ENCODE measurements at regions not wholly inside any gene's neighbourhood (a gene's known extent, or its start where the extent isn't known, plus 50 kb on each side); places are given as distances from the start of the nearest gene placed in this dataset.

DNA sequence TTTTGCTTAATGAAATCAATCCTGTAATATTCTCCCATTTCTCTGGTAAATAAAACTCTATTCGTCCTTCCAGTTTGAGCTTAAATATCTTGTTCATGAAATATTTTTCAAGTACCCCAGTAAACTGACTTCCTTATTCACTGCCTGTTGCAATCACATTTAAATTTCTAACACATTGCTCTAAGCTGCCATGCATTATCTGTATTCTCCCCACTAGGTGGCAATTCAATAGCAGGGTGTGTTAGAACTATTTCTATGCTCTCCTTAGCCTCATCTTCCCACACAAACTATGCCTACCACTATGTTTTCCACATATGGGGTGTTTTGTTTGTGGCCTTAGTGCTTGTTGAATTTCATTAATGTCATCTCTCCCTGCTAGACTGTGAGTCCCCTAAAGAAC is 377.1 kb upstream of the HS3ST1 start:
- Histone ChIP-seq H3K9ac (ENCODE audit: low read depth, low read length) (no peak overlapping the region), H3K4me3 (ENCODE audit: low read length) (no peak overlapping the region), H3K36me3 (ENCODE audit: insufficient read depth, low read length) (no peaks in the 10 kb centered on the region), H3K9me3 (replicated peaks; ENCODE audit: low read length) (peaks cover 3% of the 10 kb centered on the region), H3K4me1 (ENCODE audit: control insufficient read depth, insufficient read depth, low read length) (no peaks in the 10 kb centered on the region), H3K4me2 (ENCODE audit: low read length) (no peak overlapping the region), H3K27me3 (ENCODE audit: control insufficient read depth, insufficient read depth, low read length) (no peaks in the 10 kb centered on the region)

DNA sequence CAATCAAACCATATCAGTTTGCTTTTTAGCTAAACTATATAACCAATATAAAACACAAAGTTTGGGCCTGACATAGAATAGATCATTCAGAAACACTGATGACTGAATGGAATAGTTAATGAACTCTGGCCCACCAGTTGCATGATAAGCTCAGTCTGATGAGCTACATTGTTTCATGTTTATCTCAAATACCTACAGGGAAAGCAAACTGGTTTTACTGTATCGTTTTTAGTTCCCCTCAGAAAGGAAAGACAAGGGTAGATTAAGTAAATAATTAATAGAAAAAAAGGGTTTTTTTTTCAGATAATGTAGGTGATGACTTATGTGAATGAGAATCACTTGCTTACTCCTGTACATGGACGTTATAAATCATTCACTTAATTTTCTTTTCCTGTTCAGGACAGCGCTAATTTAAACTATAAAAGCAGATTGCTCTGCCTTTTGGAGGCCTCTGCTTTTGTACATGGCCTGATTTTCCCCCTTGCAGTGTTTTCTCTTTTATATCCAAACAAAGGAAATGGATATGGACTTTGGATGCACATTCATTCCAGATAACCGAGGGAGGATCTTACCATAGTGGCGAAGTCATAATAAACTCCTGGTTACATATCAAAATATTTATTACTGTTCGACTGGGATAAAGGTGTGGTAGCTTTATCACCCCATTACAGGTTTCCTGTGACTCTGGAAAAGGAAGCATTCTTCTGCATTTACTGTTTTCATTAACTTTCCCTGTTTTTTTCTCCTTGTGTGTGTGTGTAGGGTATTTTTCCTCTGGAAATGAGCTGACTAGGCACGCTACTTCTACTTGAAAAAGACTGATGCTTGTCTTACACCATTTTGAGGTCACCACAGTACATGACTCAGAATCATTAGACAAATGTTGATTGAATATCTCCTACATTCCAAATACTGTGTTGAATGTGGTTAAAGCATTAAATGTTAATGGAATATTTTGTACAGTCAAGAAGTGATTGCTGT is 373.1 kb upstream of the HS3ST1 start:
- H3K4me1 ChIP-seq (ENCODE audit: control insufficient read depth, insufficient read depth, low read length): no peaks in the 10 kb centered on the region
- H3K27me3 ChIP-seq (ENCODE audit: control insufficient read depth, insufficient read depth, low read length): no peaks in the 10 kb centered on the region
- H3K4me2 ChIP-seq (ENCODE audit: low read length): no peak overlapping the region
- H3K36me3 ChIP-seq (ENCODE audit: insufficient read depth, low read length): no peaks in the 10 kb centered on the region
- H3K9ac ChIP-seq (ENCODE audit: low read depth, low read length): no peak overlapping the region
- H3K9me3 ChIP-seq (replicated peaks; ENCODE audit: low read length): no peaks in the 10 kb centered on the region
- H3K4me3 ChIP-seq (ENCODE audit: low read length): no peak overlapping the region

DNA sequence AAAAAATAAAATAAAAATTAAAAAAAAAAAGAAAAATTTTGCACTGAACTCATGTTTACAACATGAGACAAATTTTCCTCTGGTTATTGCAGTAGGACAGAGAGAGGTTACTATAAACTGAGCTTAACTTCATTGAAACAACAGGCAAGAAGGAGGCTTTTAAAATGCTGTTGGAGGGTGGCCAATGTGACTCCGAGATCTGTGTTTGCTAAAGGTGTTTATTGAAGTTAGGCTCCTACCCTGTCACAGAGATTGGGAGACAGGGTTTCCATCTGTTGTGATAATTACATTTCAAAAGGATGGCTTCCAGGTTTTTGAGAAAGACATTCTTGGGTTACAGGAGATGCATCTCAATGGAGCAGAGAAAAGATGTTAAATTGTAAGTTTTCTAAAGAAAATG is 370.5 kb upstream of the HS3ST1 start:
- no peaks in the 10 kb centered on the region for H3K4me1 ChIP-seq (ENCODE audit: control insufficient read depth, insufficient read depth, low read length)
- no peaks in the 10 kb centered on the region for H3K9me3 ChIP-seq (replicated peaks; ENCODE audit: low read length)
- no peak overlapping the region for H3K4me3 ChIP-seq (ENCODE audit: low read length)
- no peaks in the 10 kb centered on the region for H3K36me3 ChIP-seq (ENCODE audit: insufficient read depth, low read length)
- H3K27me3 ChIP-seq (ENCODE audit: control insufficient read depth, insufficient read depth, low read length): no peaks in the 10 kb centered on the region
- H3K9ac ChIP-seq (ENCODE audit: low read depth, low read length): no peak overlapping the region
- no peak overlapping the region for H3K4me2 ChIP-seq (ENCODE audit: low read length)

DNA sequence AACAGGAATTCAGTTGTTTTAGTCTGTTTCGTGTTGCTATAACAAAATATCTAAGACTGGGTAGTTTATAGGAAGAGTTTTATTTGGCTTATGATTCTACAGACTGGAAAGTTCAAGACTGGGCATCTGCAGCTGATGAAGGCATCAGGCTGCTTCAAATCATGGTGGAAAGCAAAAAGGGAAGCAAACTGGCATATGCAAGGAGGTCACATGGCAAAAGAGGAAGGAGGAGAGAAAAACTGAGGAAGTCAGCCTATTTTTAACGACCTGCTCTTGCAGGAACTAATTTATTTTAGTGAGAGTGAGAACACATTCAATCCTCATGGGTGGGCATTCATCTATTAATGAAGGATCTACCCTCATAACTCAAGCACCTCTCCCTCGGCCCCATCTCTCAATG is 363.1 kb upstream of the HS3ST1 start:
- Histone ChIP-seq H3K36me3 (ENCODE audit: insufficient read depth, low read length) (no peaks in the 10 kb centered on the region), H3K9ac (ENCODE audit: low read depth, low read length) (no peak overlapping the region), H3K4me1 (ENCODE audit: control insufficient read depth, insufficient read depth, low read length) (no peaks in the 10 kb centered on the region), H3K4me3 (ENCODE audit: low read length) (no peak overlapping the region), H3K9me3 (replicated peaks; ENCODE audit: low read length) (no peaks in the 10 kb centered on the region), H3K4me2 (ENCODE audit: low read length) (no peak overlapping the region), H3K27me3 (ENCODE audit: control insufficient read depth, insufficient read depth, low read length) (no peaks in the 10 kb centered on the region)

DNA sequence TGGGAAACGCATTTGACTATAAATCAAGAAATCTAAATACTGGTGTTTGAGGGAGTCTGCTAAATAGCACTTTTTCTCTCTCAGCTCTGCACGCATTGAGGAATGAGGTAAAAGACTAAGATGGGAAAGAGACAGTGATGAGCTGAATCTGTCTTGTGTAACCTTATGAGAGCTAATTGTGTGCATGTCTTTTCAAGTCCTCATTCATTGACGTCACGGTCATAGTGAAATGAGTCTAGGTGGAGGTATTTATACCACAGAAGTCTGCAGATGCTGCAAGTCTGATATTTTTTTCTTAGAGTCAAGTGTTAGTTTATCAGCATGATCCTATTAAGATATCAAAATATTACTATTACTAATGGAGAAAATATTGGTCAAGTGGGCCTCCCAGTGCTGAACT is 361.5 kb upstream of the HS3ST1 start:
- Histone ChIP-seq H3K9ac (ENCODE audit: low read depth, low read length) (no peak overlapping the region), H3K4me2 (ENCODE audit: low read length) (no peak overlapping the region), H3K27me3 (ENCODE audit: control insufficient read depth, insufficient read depth, low read length) (no peaks in the 10 kb centered on the region), H3K4me3 (ENCODE audit: low read length) (no peak overlapping the region), H3K4me1 (ENCODE audit: control insufficient read depth, insufficient read depth, low read length) (no peaks in the 10 kb centered on the region), H3K9me3 (replicated peaks; ENCODE audit: low read length) (no peaks in the 10 kb centered on the region), H3K36me3 (ENCODE audit: insufficient read depth, low read length) (no peaks in the 10 kb centered on the region)

DNA sequence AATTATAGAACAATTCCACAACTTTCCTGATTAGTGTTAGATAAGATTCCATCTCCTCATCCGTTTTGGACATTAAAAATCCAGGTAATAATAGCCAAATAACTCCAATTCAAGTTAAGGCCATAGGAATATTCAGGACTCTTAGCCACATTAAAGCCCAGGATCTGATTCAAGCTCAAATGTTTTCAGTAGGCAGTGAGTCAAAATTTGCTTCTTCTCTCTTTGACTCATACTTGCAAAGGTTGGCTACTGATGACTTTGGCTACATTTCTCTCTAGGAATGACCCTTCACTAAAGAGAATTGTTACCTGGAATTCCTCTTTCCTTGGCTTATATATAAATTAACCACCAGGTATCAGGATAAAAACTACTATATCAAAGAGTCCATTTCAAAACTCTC is 354.9 kb upstream of the HS3ST1 start:
- Histone ChIP-seq H3K4me2 (ENCODE audit: low read length) (no peak overlapping the region), H3K36me3 (ENCODE audit: insufficient read depth, low read length) (no peaks in the 10 kb centered on the region), H3K27me3 (ENCODE audit: control insufficient read depth, insufficient read depth, low read length) (peaks cover 4% of the 10 kb centered on the region), H3K4me1 (ENCODE audit: control insufficient read depth, insufficient read depth, low read length) (no peaks in the 10 kb centered on the region), H3K9ac (ENCODE audit: low read depth, low read length) (no peak overlapping the region), H3K9me3 (replicated peaks; ENCODE audit: low read length) (no peaks in the 10 kb centered on the region), H3K4me3 (ENCODE audit: low read length) (no peak overlapping the region)

DNA sequence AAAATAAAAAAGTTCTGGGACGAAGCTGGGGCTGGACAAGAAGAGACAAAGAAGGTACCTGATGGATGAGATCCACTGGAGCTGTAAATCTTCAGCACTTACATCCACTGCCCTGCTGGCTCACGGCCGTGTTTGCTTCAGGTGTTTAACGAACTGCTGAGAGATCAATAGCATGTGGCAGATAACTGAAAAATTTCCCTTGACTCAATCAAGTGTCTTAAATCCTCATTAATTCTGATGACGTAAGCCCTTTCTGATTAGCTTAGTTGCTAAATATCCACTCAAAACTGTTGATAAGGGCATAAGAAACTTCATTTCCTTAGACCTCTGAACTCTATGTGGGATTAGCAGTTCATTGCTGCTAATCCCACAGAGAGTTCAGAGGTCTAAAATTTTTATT is 354.2 kb upstream of the HS3ST1 start:
- H3K4me1 ChIP-seq (ENCODE audit: control insufficient read depth, insufficient read depth, low read length): no peaks in the 10 kb centered on the region
- H3K9ac ChIP-seq (ENCODE audit: low read depth, low read length): no peak overlapping the region
- no peak overlapping the region for H3K4me2 ChIP-seq (ENCODE audit: low read length)
- H3K27me3 ChIP-seq (ENCODE audit: control insufficient read depth, insufficient read depth, low read length): peaks cover 4% of the 10 kb centered on the region
- no peaks in the 10 kb centered on the region for H3K9me3 ChIP-seq (replicated peaks; ENCODE audit: low read length)
- H3K36me3 ChIP-seq (ENCODE audit: insufficient read depth, low read length): no peaks in the 10 kb centered on the region
- H3K4me3 ChIP-seq (ENCODE audit: low read length): no peak overlapping the region

DNA sequence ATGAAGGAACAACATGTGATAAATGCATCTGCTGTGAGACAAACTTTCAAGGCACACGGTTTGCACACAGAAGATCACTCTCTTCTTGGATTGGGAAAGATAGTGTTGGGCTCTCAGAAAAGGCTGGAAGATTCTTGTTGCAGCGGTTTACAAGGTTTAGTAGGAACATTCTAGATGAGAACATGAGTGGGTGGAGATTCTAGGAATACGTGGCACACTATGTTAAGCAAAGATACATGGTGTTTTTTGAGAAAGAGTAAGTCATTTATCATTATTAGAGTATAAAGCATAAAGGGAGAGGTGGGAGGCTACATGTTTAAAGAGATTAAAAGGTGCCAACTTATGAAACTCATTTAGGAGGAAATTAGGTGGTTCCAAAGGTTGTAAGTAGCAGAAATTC is 348.8 kb upstream of the HS3ST1 start:
- Histone ChIP-seq H3K4me1 (ENCODE audit: control insufficient read depth, insufficient read depth, low read length) (no peaks in the 10 kb centered on the region), H3K4me2 (ENCODE audit: low read length) (no peak overlapping the region), H3K27me3 (ENCODE audit: control insufficient read depth, insufficient read depth, low read length) (peaks cover 4% of the 10 kb centered on the region), H3K9ac (ENCODE audit: low read depth, low read length) (no peak overlapping the region), H3K4me3 (ENCODE audit: low read length) (no peak overlapping the region), H3K36me3 (ENCODE audit: insufficient read depth, low read length) (no peaks in the 10 kb centered on the region), H3K9me3 (replicated peaks; ENCODE audit: low read length) (peaks cover 4% of the 10 kb centered on the region)

DNA sequence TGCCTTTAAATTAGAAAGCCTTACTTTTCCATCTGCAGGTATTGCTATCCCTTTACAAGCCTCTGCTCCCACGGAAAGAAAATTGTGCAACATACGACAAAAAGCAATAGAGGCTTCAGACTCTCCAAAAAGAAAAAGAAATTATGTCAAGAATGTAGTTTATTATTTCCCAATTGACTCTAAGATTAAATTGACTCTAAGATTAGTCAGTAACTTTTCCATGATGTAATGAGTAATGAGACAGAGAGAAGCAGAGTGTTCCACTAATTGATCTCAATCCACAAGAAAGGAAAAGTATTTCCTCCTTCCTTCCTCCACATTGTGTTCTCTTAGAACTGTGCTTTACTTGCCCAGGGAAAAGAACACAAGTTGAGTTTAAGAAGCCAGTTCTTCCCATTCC is 345.7 kb upstream of the HS3ST1 start:
- Histone ChIP-seq H3K4me2 (ENCODE audit: low read length) (no peak overlapping the region), H3K9me3 (replicated peaks; ENCODE audit: low read length) (peaks cover 4% of the 10 kb centered on the region), H3K27me3 (ENCODE audit: control insufficient read depth, insufficient read depth, low read length) (no peaks in the 10 kb centered on the region), H3K9ac (ENCODE audit: low read depth, low read length) (no peak overlapping the region), H3K36me3 (ENCODE audit: insufficient read depth, low read length) (no peaks in the 10 kb centered on the region), H3K4me1 (ENCODE audit: control insufficient read depth, insufficient read depth, low read length) (no peaks in the 10 kb centered on the region), H3K4me3 (ENCODE audit: low read length) (no peak overlapping the region)

DNA sequence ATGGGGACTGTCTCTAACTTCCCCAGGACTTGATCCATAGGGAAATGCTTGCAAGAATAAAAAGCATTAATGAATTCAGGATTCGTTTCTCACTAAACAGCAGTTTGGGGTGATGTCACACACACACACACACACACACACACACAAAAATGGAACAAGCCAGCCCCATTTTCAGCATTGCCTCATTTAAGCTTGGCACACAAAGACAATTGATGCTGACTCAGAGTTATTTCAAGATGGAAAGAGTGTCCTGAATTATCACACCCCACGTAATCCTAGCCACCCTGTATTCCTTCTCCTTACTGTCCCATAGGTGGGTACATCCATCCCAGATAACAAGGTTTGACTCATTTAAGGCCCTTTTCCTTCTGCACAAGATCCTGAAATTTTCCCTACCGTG is 345.1 kb upstream of the HS3ST1 start:
- Histone ChIP-seq H3K9ac (ENCODE audit: low read depth, low read length) (no peak overlapping the region), H3K4me2 (ENCODE audit: low read length) (no peak overlapping the region), H3K9me3 (replicated peaks; ENCODE audit: low read length) (peaks cover 4% of the 10 kb centered on the region), H3K4me1 (ENCODE audit: control insufficient read depth, insufficient read depth, low read length) (no peaks in the 10 kb centered on the region), H3K4me3 (ENCODE audit: low read length) (no peak overlapping the region), H3K36me3 (ENCODE audit: insufficient read depth, low read length) (no peaks in the 10 kb centered on the region), H3K27me3 (ENCODE audit: control insufficient read depth, insufficient read depth, low read length) (no peaks in the 10 kb centered on the region)

DNA sequence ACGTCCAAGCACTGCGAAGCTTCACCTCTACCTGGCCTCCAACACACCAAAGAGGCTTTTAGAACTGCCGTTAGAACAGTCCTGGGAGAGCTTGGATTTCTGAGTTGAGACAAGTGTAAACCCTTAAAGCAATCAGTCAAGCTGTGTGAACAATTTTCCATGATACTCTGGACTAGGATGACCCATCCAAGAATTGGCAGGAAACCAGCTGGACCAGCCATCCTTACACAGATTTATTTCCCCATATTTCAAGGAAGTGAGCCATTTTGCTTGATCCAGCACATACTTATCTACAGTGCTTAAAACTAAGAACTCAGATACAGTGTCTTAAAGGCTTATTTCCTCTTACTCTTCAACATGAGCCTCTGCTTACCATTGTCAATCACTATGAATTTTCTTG is 340.7 kb upstream of the HS3ST1 start:
- Histone ChIP-seq H3K4me1 (ENCODE audit: control insufficient read depth, insufficient read depth, low read length) (no peaks in the 10 kb centered on the region), H3K4me2 (ENCODE audit: low read length) (no peak overlapping the region), H3K36me3 (ENCODE audit: insufficient read depth, low read length) (no peaks in the 10 kb centered on the region), H3K4me3 (ENCODE audit: low read length) (no peak overlapping the region), H3K27me3 (ENCODE audit: control insufficient read depth, insufficient read depth, low read length) (no peaks in the 10 kb centered on the region), H3K9me3 (replicated peaks; ENCODE audit: low read length) (peaks cover 4% of the 10 kb centered on the region), H3K9ac (ENCODE audit: low read depth, low read length) (no peak overlapping the region)
